Neuronal stem cell (in vitro differentiated cells): ENCODE measurements at regions not wholly inside any gene's neighbourhood (a gene's known extent, or its start where the extent isn't known, plus 50 kb on each side); places are given as distances from the start of the nearest gene placed in this dataset.
"Not testable (repeated sequence)": the region's sequence is repeated elsewhere in the genome, so short reads cannot be mapped to it uniquely, and the experiment has no call there.

Source experiments
- DNase-seq: peaks from one replicate; pipeline ENCODE4 v3.0.0-alpha.2; 2013; ENCODE audit warnings: low spot score
- H2AFZ ChIP-seq: one replicate; pipeline ENCODE4 v1.6.1; 2013; ENCODE audit warnings: mild to moderate bottlenecking, low read length, inconsistent platforms
- H2AK5ac ChIP-seq: 2 replicates; pipeline ENCODE4 v1.6.1; 2013; ENCODE audit warnings: low read depth, mild to moderate bottlenecking, inconsistent platforms, low read length, moderate library complexity, mixed read lengths
- H2BK120ac ChIP-seq: 2 replicates; pipeline ENCODE4 v1.6.1; 2013; ENCODE audit warnings: low read depth, mild to moderate bottlenecking, inconsistent platforms, low read length, moderate library complexity, mixed read lengths
- H2BK12ac ChIP-seq: one replicate; pipeline ENCODE4 v1.6.1; 2013; ENCODE audit warnings: low read length, inconsistent platforms
- H2BK15ac ChIP-seq: 2 replicates; pipeline ENCODE4 v1.6.1; 2013; ENCODE audit warnings: mild to moderate bottlenecking, low read length, inconsistent platforms, mixed read lengths
- H2BK5ac ChIP-seq: one replicate; pipeline ENCODE4 v1.6.1; 2013; ENCODE audit warnings: inconsistent platforms, mild to moderate bottlenecking, low read length, moderate library complexity
- H3K14ac ChIP-seq: one replicate; pipeline ENCODE4 v1.6.1; 2013; ENCODE audit warnings: low read length, inconsistent platforms
- H3K18ac ChIP-seq: 2 replicates; pipeline ENCODE4 v1.6.1; 2013; ENCODE audit warnings: low read length, inconsistent platforms
- H3K23ac ChIP-seq: 2 replicates; pipeline ENCODE4 v1.6.1; 2013; ENCODE audit warnings: low read depth, mild to moderate bottlenecking, mixed read lengths, low read length, inconsistent platforms; ENCODE audit not compliant: poor library complexity
- H3K27ac ChIP-seq: replicated peaks from 3 replicates; pipeline ENCODE4 v1.5.1; 2013; ENCODE audit warnings: low read length, inconsistent platforms
- H3K27me3 ChIP-seq, 3 experiments: 2 replicates each; pipeline ENCODE4 v1.6.1; 2013; ENCODE audit warnings: low read length in 3 of 3, mild to moderate bottlenecking in 2 of 3, inconsistent platforms in 1 of 3, low read depth in 1 of 3, mixed read lengths in 1 of 3, moderate library complexity in 1 of 3; ENCODE audit not compliant: control insufficient read depth in 3 of 3, insufficient read depth in 3 of 3
- H3K36me3 ChIP-seq, 2 donors: replicated peaks in 1 of 2; 2 replicates each; pipeline ENCODE4 v1.6.1; 2013; ENCODE audit warnings: low read length in 2 of 2; ENCODE audit not compliant: control insufficient read depth in 2 of 2, insufficient read depth in 2 of 2
- H3K4ac ChIP-seq: 2 replicates; pipeline ENCODE4 v1.6.1; 2013; ENCODE audit warnings: inconsistent platforms, mild to moderate bottlenecking, low read length, moderate library complexity
- H3K4me1 ChIP-seq, 2 donors: 1 replicate in 1 of 2; 2 replicates in 1 of 2; pipeline ENCODE4 v1.6.1; 2013; ENCODE audit warnings: low read length in 2 of 2, low read depth in 1 of 2; ENCODE audit not compliant: control insufficient read depth in 2 of 2, insufficient read depth in 1 of 2
- H3K4me2 ChIP-seq: one replicate; pipeline ENCODE4 v1.6.1; 2013; ENCODE audit warnings: mild to moderate bottlenecking, low read length, inconsistent platforms; ENCODE audit not compliant: insufficient read depth, poor library complexity, severe bottlenecking
- H3K4me3 ChIP-seq, 2 donors: 2 replicates each; pipeline ENCODE4 v1.5.1; 2013; ENCODE audit warnings: low read length in 2 of 2, mild to moderate bottlenecking in 2 of 2, inconsistent platforms in 1 of 2, moderate library complexity in 1 of 2
- H3K79me1 ChIP-seq: one replicate; pipeline ENCODE4 v1.6.1; 2013; ENCODE audit warnings: low read depth, mild to moderate bottlenecking, inconsistent platforms, low read length, moderate library complexity
- H3K9ac ChIP-seq: one replicate; pipeline ENCODE4 v1.6.1; 2013; ENCODE audit warnings: mild to moderate bottlenecking, low read depth, low read length, inconsistent platforms; ENCODE audit not compliant: poor library complexity
- H3K9me3 ChIP-seq, 2 donors: replicated peaks in 1 of 2; 2 replicates each; pipeline versions ENCODE3 to v1.6.1; 2013; ENCODE audit warnings: low read length in 2 of 2, mild to moderate bottlenecking in 2 of 2, inconsistent platforms in 1 of 2, low read depth in 1 of 2, mixed read lengths in 1 of 2, moderate library complexity in 1 of 2; ENCODE audit not compliant: control insufficient read depth in 2 of 2, insufficient read depth in 1 of 2
- H4K8ac ChIP-seq: one replicate; pipeline ENCODE4 v1.6.1; 2013; ENCODE audit warnings: low read depth, mild to moderate bottlenecking, inconsistent platforms, low read length, moderate library complexity
- H4K91ac ChIP-seq: one replicate; pipeline ENCODE4 v1.6.1; 2013; ENCODE audit warnings: low read length, low read depth, mild to moderate bottlenecking, inconsistent platforms; ENCODE audit not compliant: poor library complexity
- WGBS, 2 donors: extraction: QIAGEN DNeasy Blood & Tissue Kit; methylation state at CpG; one replicate each; pipeline ENCODE4 v1.1.7; 2013; ENCODE audit warnings: missing lambda C conversion rate in 2 of 2, mixed read lengths in 1 of 2; ENCODE audit not compliant: insufficient read length in 2 of 2, insufficient replicate concordance in 1 of 2; ENCODE audit errors: extremely low coverage in 2 of 2; 5-methylcytosine and 5-hydroxymethylcytosine counted together

GRCh38 chr17:70381916-70382315, 212.6 kb downstream of the KCNJ2 start:
- H2BK120ac ChIP-seq, H3K27ac ChIP-seq, H3K9me3 ChIP-seq, DNase-seq, H2AK5ac ChIP-seq, H3K36me3 ChIP-seq, H3K27me3 ChIP-seq, H2AFZ ChIP-seq, H3K23ac ChIP-seq, H3K18ac ChIP-seq, H3K4ac ChIP-seq, H2BK5ac ChIP-seq, H3K79me1 ChIP-seq, H3K4me3 ChIP-seq, H3K9ac ChIP-seq, H3K4me1 ChIP-seq, H4K91ac ChIP-seq, H2BK15ac ChIP-seq, H4K8ac ChIP-seq, H3K14ac ChIP-seq, H2BK12ac ChIP-seq, H3K4me2 ChIP-seq: not testable (repeated sequence)
- WGBS, 2 donors, result 100% methylated on average over 1 to 9 of the region's 15 CpGs

- no peak overlapping the region for H2AFZ ChIP-seq
- no peaks in the 10 kb centered on the region for H3K79me1 ChIP-seq
- no peak overlapping the region for H2BK120ac ChIP-seq
- no peak overlapping the region for H3K4ac ChIP-seq
- DNase-seq, result no peak
- no peak overlapping the region for H3K9ac ChIP-seq
- no peaks in the 10 kb centered on the region for H3K36me3 ChIP-seq
- no peaks in the 10 kb centered on the region for H3K4me1 ChIP-seq
- H3K4me3 ChIP-seq, result no peak overlapping the region
- no peaks in the 10 kb centered on the region for H3K27me3 ChIP-seq
- H3K14ac ChIP-seq, result no peak overlapping the region
- no peak overlapping the region for H3K18ac ChIP-seq
- no peak overlapping the region for H4K8ac ChIP-seq
- no peak overlapping the region for H3K27ac ChIP-seq
- no peak overlapping the region for H3K23ac ChIP-seq
- H4K91ac ChIP-seq, result no peak overlapping the region
- H2BK5ac ChIP-seq, result no peak overlapping the region
- no peak overlapping the region for H2BK15ac ChIP-seq
- H2AK5ac ChIP-seq, result no peak overlapping the region
- no peak overlapping the region for H2BK12ac ChIP-seq
- no peaks in the 10 kb centered on the region for H3K9me3 ChIP-seq
- no peak overlapping the region for H3K4me2 ChIP-seq
Measured at GRCh38 chr17:70388326-70388725, 219.0 kb downstream of the KCNJ2 start.

GRCh38 chr17:70389232-70389757, 220.0 kb downstream of the KCNJ2 start:
- not testable (repeated sequence) for H2BK5ac ChIP-seq, H2BK12ac ChIP-seq, H3K18ac ChIP-seq, H3K27me3 ChIP-seq, H3K4ac ChIP-seq, H3K36me3 ChIP-seq, H2AK5ac ChIP-seq, H3K79me1 ChIP-seq, H3K14ac ChIP-seq, H3K4me2 ChIP-seq, H3K9ac ChIP-seq, H4K8ac ChIP-seq, H3K4me1 ChIP-seq, H3K9me3 ChIP-seq, H2AFZ ChIP-seq, H3K23ac ChIP-seq, H4K91ac ChIP-seq, DNase-seq, H3K27ac ChIP-seq, H2BK15ac ChIP-seq, H2BK120ac ChIP-seq, H3K4me3 ChIP-seq
- no CpG with 5 or more reads among the region's 23 CpGs for WGBS, 2 donors

GRCh38 chr17:70390049-70390448, 220.7 kb downstream of the KCNJ2 start:
- Histone ChIP-seq H2BK15ac (no peak overlapping the region), H3K9ac (no peak overlapping the region), H4K8ac (no peak overlapping the region), H2BK12ac (no peak overlapping the region), H3K14ac (no peak overlapping the region), H2AFZ (no peak overlapping the region), H3K18ac (no peak overlapping the region), H3K79me1 (no peaks in the 10 kb centered on the region), H4K91ac (no peak overlapping the region), H3K27me3 (no peaks in the 10 kb centered on the region), H3K9me3 (no peaks in the 10 kb centered on the region), H2BK120ac (no peak overlapping the region), H3K23ac (no peak overlapping the region), H2AK5ac (no peak overlapping the region), H3K4me1 (no peaks in the 10 kb centered on the region), H3K27ac (no peak overlapping the region), H3K36me3 (no peaks in the 10 kb centered on the region), H3K4ac (no peak overlapping the region), H3K4me3 (no peak overlapping the region), H2BK5ac (no peak overlapping the region), H3K4me2 (no peak overlapping the region)
- no peak for DNase-seq
- WGBS, 2 donors, result no CpG with 5 or more reads among the region's 4 CpGs
